Thyroid gland (tissue), 4 donors: ENCODE measurements at regions not wholly inside any gene's neighbourhood (a gene's known extent, or its start where the extent isn't known, plus 50 kb on each side); places are given as distances from the start of the nearest gene placed in this dataset.

Experiments used
- POLR2A ChIP-seq, 2 donors: fragments of 450-650 bp; IDR thresholded peaks; one replicate each; pipeline ENCODE4 v1.6.1; 2017; ENCODE audit warnings: antibody characterized with exemption in 2 of 2, mild to moderate bottlenecking in 2 of 2, moderate library complexity in 1 of 2
- TF ChIP-seq, protein P1 (sequence below), 6 experiments: fragments of 200-600 bp in 3 of 6; fragments of 450-650 bp in 3 of 6; sonication (generic) in 3 of 6; IDR thresholded peaks; one replicate each; pipeline ENCODE4 v1.5.1; 2016 to 2019; ENCODE audit warnings: antibody characterized with exemption in 6 of 6, mild to moderate bottlenecking in 2 of 6, inconsistent platforms in 1 of 6, moderate library complexity in 1 of 6

DNA sequence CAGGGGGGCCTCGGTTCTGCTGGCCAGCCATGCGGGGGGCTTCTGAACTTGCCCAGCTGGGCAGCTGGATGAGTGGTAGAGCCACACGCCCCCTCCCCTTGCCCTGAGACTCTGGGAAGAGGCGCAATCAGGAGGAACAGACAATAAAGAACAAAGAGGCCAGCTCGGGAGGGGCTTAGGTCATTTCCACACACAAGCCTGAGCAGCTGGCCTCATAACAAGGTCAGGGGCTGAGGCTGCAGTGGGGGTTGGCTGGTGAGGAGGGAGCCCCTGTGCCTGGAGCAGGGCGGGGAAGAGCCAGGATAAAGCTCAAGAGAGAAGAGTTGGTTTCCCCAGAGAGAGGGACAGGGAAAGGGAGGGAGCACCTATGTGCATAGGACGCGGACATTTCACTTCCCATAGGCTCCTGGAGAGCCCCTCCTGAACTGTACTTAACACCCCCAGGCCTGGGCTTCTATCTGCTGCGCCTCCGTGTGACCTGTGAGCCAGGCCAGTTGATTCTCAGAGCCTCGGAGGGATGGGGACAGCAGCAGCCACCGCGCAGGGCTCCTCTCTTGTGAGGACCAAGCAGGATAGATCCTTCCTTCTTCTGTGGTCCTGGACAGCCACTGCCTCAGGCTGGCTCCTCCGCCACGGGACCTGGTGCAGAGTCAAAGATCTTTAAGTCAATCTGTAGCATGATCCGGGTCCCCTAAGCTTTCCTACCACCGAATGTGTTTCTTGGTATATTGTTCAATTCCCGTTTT, 75.3 kb upstream of the GGTA1 start:
- TF ChIP-seq, protein P1, sequence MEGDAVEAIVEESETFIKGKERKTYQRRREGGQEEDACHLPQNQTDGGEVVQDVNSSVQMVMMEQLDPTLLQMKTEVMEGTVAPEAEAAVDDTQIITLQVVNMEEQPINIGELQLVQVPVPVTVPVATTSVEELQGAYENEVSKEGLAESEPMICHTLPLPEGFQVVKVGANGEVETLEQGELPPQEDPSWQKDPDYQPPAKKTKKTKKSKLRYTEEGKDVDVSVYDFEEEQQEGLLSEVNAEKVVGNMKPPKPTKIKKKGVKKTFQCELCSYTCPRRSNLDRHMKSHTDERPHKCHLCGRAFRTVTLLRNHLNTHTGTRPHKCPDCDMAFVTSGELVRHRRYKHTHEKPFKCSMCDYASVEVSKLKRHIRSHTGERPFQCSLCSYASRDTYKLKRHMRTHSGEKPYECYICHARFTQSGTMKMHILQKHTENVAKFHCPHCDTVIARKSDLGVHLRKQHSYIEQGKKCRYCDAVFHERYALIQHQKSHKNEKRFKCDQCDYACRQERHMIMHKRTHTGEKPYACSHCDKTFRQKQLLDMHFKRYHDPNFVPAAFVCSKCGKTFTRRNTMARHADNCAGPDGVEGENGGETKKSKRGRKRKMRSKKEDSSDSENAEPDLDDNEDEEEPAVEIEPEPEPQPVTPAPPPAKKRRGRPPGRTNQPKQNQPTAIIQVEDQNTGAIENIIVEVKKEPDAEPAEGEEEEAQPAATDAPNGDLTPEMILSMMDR (IDR thresholded peaks at IDR 0.05), result no peak
- TF ChIP-seq POLR2A (IDR thresholded peaks at IDR 0.05), result no peak
